H9 (cell line): ENCODE measurements at regions not wholly inside any gene's neighbourhood (a gene's known extent, or its start where the extent isn't known, plus 50 kb on each side); places are given as distances from the start of the nearest gene placed in this dataset.

ENCODE experiments used
- DNase-seq: peaks from one replicate; pipeline ENCODE4 v3.0.0-alpha.2; 2017
- H2AFZ ChIP-seq: one replicate; pipeline ENCODE4 v1.6.1; 2013; ENCODE audit warnings: mild to moderate bottlenecking, low read length, control low read depth, moderate library complexity
- H2AK5ac ChIP-seq: 2 replicates; pipeline ENCODE4 v1.6.1; 2013; ENCODE audit warnings: low read length, control low read depth, mixed read lengths; ENCODE audit not compliant: insufficient read length
- H2BK120ac ChIP-seq: one replicate; pipeline ENCODE4 v1.6.1; 2013; ENCODE audit warnings: low read depth, mild to moderate bottlenecking, low read length, control low read depth, inconsistent platforms; ENCODE audit not compliant: poor library complexity, severe bottlenecking
- H2BK12ac ChIP-seq: 2 replicates; pipeline ENCODE4 v1.6.1; 2013; ENCODE audit warnings: low read length, control low read depth, mixed read lengths, low read depth; ENCODE audit not compliant: insufficient read length
- H2BK15ac ChIP-seq: 2 replicates; pipeline ENCODE4 v1.6.1; 2013; ENCODE audit warnings: low read depth, low read length, control low read depth
- H2BK20ac ChIP-seq: one replicate; pipeline ENCODE4 v1.6.1; 2013; ENCODE audit warnings: low read depth, mild to moderate bottlenecking, low read length, control low read depth, inconsistent platforms; ENCODE audit not compliant: poor library complexity, severe bottlenecking
- H2BK5ac ChIP-seq: 2 replicates; pipeline ENCODE4 v1.6.1; 2013; ENCODE audit warnings: low read length, control low read depth, mixed read lengths; ENCODE audit not compliant: insufficient read length
- H3K14ac ChIP-seq: 2 replicates; pipeline ENCODE4 v1.6.1; 2013; ENCODE audit warnings: low read length, control low read depth; ENCODE audit not compliant: insufficient read depth
- H3K18ac ChIP-seq: 2 replicates; pipeline ENCODE4 v1.6.1; 2013; ENCODE audit warnings: low read depth, mild to moderate bottlenecking, mixed read lengths, low read length, control low read depth; ENCODE audit not compliant: insufficient read length
- H3K23ac ChIP-seq: 2 replicates; pipeline ENCODE4 v1.6.1; 2013; ENCODE audit warnings: low read length, control low read depth, mixed read lengths, low read depth; ENCODE audit not compliant: insufficient read length
- H3K23me2 ChIP-seq: 2 replicates; pipeline ENCODE4 v1.6.1; 2013; ENCODE audit warnings: low read depth, mild to moderate bottlenecking, mixed read lengths, low read length, control low read depth; ENCODE audit not compliant: insufficient read length, poor library complexity, severe bottlenecking
- H3K27ac ChIP-seq: 2 replicates; pipeline ENCODE4 v1.5.1; 2013; ENCODE audit warnings: low read length, control low read depth, mixed read lengths, low read depth; ENCODE audit not compliant: insufficient read length
- H3K27me3 ChIP-seq: 2 replicates; pipeline ENCODE4 v1.6.1; 2013; ENCODE audit warnings: low read length, control low read depth, inconsistent platforms; ENCODE audit not compliant: insufficient read depth
- H3K4ac ChIP-seq: 2 replicates; pipeline ENCODE4 v1.6.1; 2013; ENCODE audit warnings: low read depth, mild to moderate bottlenecking, control low read depth, inconsistent platforms, low read length, moderate library complexity
- H3K4me1 ChIP-seq: 2 replicates; pipeline ENCODE4 v1.6.1; 2013; ENCODE audit warnings: low read length, control low read depth, inconsistent platforms; ENCODE audit not compliant: insufficient read depth
- H3K4me2 ChIP-seq: 2 replicates; pipeline ENCODE4 v1.6.1; 2013; ENCODE audit warnings: low read length, control low read depth, mixed read lengths; ENCODE audit not compliant: insufficient read length, insufficient read depth
- H3K56ac ChIP-seq: 2 replicates; pipeline ENCODE4 v1.6.1; 2013; ENCODE audit warnings: low read depth, mild to moderate bottlenecking, mixed read lengths, low read length, control low read depth; ENCODE audit not compliant: insufficient read length
- H3K79me1 ChIP-seq: 2 replicates; pipeline ENCODE4 v1.6.1; 2013; ENCODE audit warnings: low read depth, mild to moderate bottlenecking, moderate library complexity, low read length, control low read depth, inconsistent platforms; ENCODE audit not compliant: insufficient read depth, poor library complexity, severe bottlenecking
- H3K79me2 ChIP-seq: 2 replicates; pipeline ENCODE4 v1.6.1; 2013; ENCODE audit warnings: low read length, control low read depth, inconsistent platforms; ENCODE audit not compliant: insufficient read depth
- H3K9ac ChIP-seq: 2 replicates; pipeline ENCODE4 v1.6.1; 2013; ENCODE audit warnings: low read length, control low read depth, mixed read lengths; ENCODE audit not compliant: insufficient read length; ENCODE audit errors: extremely low read depth
- H3K9me3 ChIP-seq: one replicate; pipeline ENCODE4 v1.6.1; 2013; ENCODE audit warnings: low read depth, low read length, inconsistent platforms; ENCODE audit not compliant: control insufficient read depth
- H3T11ph ChIP-seq: one replicate; pipeline ENCODE4 v1.6.1; 2013; ENCODE audit warnings: mild to moderate bottlenecking, low read length, control low read depth, inconsistent platforms
- H4K20me1 ChIP-seq: one replicate; pipeline ENCODE4 v1.6.1; 2013; ENCODE audit not compliant: control insufficient read depth, insufficient read length, insufficient read depth
- H4K5ac ChIP-seq: 2 replicates; pipeline ENCODE4 v1.6.1; 2013; ENCODE audit warnings: low read depth, mild to moderate bottlenecking, mixed read lengths, low read length, control low read depth; ENCODE audit not compliant: insufficient read length
- H4K8ac ChIP-seq: replicated peaks from 2 replicates; pipeline ENCODE4 v1.6.1; 2013; ENCODE audit warnings: low read length, control low read depth, mixed read lengths, low read depth; ENCODE audit not compliant: insufficient read length
- H4K91ac ChIP-seq: 2 replicates; pipeline ENCODE4 v1.6.1; 2013; ENCODE audit warnings: low read depth, mild to moderate bottlenecking, moderate library complexity, mixed read lengths, low read length, control low read depth; ENCODE audit not compliant: insufficient read length
- H3K27ac Mint-ChIP-seq, 3 experiments: 2 replicates in 2 of 3; 3 replicates in 1 of 3; pipeline ENCODE4 v1.8.0; 2020 to 2021; ENCODE audit warnings: mixed read lengths in 3 of 3, mild to moderate bottlenecking in 1 of 3, moderate library complexity in 1 of 3
- H3K27me3 Mint-ChIP-seq: 2 replicates; pipeline ENCODE4 v1.8.0; 2021; ENCODE audit warnings: low read depth, mild to moderate bottlenecking, moderate library complexity, mixed read lengths
- H3K36me3 Mint-ChIP-seq, 3 experiments: 2 replicates in 2 of 3; 3 replicates in 1 of 3; pipeline ENCODE4 v1.8.0; 2020 to 2021; ENCODE audit warnings: low read depth in 3 of 3, mixed read lengths in 3 of 3; ENCODE audit not compliant: insufficient read depth in 1 of 3
- H3K4me1 Mint-ChIP-seq, 2 experiments: 2 replicates each; pipeline ENCODE4 v1.8.0; 2020; ENCODE audit warnings: mixed read lengths in 2 of 2
- H3K4me3 Mint-ChIP-seq, 2 experiments: 2 replicates in 1 of 2; 3 replicates in 1 of 2; pipeline ENCODE4 v1.8.0; 2020 to 2021; ENCODE audit warnings: mild to moderate bottlenecking in 2 of 2, mixed read lengths in 2 of 2, moderate library complexity in 1 of 2
- H3K9me3 Mint-ChIP-seq, 2 experiments: 2 replicates in 1 of 2; 3 replicates in 1 of 2; pipeline ENCODE4 v1.8.0; 2020; ENCODE audit warnings: mild to moderate bottlenecking in 2 of 2, mixed read lengths in 2 of 2, moderate library complexity in 1 of 2
- WGBS: extraction: QIAGEN DNeasy Blood & Tissue Kit; methylation state at CpG from one replicate; pipeline ENCODE4 v1.1.7; 2013; ENCODE audit warnings: missing lambda C conversion rate, low lambda C conversion rate, mixed read lengths; ENCODE audit not compliant: insufficient read length; ENCODE audit errors: extremely low coverage; 5-methylcytosine and 5-hydroxymethylcytosine counted together
- TF ChIP-seq, protein P1 (sequence below): fragments of 200-600 bp; sonication (generic); conservative IDR thresholded peaks from 3 replicates; pipeline ENCODE4 v1.8.0; 2021; ENCODE audit warnings: antibody characterized with exemption, mild to moderate bottlenecking

DNA sequence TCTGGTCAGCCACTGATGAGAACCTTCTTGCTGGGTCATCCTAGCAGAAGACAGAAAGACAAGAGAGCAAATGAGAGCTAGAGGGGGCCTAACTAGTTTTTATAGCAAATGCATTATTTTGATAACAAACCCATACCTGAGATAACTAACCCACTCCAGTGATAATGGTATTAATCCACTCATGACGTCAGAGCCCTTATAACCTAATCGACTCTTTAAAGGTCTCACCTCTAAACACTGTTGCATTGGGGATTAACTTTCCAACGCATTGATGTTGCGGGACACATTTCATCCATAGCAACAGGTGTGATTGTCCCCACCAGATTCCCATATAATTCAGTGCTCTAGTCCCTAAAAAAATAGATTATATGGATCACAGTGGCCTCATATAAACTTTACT lies 312.1 kb downstream of the HTR1B start:
- H3K27me3 Mint-ChIP-seq = no peaks in the 10 kb centered on the region
- H3K9me3 ChIP-seq = no peaks in the 10 kb centered on the region
- no peak overlapping the region for H3K4me2 ChIP-seq
- no peak overlapping the region for H4K5ac ChIP-seq
- no peak overlapping the region for H2BK15ac ChIP-seq
- no peak overlapping the region for H3K56ac ChIP-seq
- no peak overlapping the region for H3K4me3 Mint-ChIP-seq
- no peaks in the 10 kb centered on the region for H3K4me1 ChIP-seq
- no peaks in the 10 kb centered on the region for H3K9me3 Mint-ChIP-seq
- H3K27ac Mint-ChIP-seq = no peak overlapping the region
- no peak for DNase-seq
- no peaks in the 10 kb centered on the region for H3K79me1 ChIP-seq
- H3T11ph ChIP-seq = no peak overlapping the region
- H2BK120ac ChIP-seq = no peak overlapping the region
- H3K9ac ChIP-seq = no peak overlapping the region
- H2BK5ac ChIP-seq = no peak overlapping the region
- no peaks in the 10 kb centered on the region for H3K79me2 ChIP-seq
- H2AFZ ChIP-seq = no peak overlapping the region
- H4K8ac ChIP-seq = no peak overlapping the region
- no peaks in the 10 kb centered on the region for H3K27me3 ChIP-seq
- no CpG with 5 or more reads among the region's 4 CpGs for WGBS
- no peak overlapping the region for H3K23ac ChIP-seq
- TF ChIP-seq, protein P1, sequence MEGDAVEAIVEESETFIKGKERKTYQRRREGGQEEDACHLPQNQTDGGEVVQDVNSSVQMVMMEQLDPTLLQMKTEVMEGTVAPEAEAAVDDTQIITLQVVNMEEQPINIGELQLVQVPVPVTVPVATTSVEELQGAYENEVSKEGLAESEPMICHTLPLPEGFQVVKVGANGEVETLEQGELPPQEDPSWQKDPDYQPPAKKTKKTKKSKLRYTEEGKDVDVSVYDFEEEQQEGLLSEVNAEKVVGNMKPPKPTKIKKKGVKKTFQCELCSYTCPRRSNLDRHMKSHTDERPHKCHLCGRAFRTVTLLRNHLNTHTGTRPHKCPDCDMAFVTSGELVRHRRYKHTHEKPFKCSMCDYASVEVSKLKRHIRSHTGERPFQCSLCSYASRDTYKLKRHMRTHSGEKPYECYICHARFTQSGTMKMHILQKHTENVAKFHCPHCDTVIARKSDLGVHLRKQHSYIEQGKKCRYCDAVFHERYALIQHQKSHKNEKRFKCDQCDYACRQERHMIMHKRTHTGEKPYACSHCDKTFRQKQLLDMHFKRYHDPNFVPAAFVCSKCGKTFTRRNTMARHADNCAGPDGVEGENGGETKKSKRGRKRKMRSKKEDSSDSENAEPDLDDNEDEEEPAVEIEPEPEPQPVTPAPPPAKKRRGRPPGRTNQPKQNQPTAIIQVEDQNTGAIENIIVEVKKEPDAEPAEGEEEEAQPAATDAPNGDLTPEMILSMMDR = no peak
- H3K23me2 ChIP-seq = no peaks in the 10 kb centered on the region
- H3K4ac ChIP-seq = no peak overlapping the region
- no peaks in the 10 kb centered on the region for H3K4me1 Mint-ChIP-seq
- no peak overlapping the region for H3K14ac ChIP-seq
- no peak overlapping the region for H2AK5ac ChIP-seq
- H2BK20ac ChIP-seq = no peak overlapping the region
- H3K36me3 Mint-ChIP-seq = no peaks in the 10 kb centered on the region
- H4K91ac ChIP-seq = no peak overlapping the region
- H4K20me1 ChIP-seq = no peaks in the 10 kb centered on the region
- H3K27ac ChIP-seq = no peak overlapping the region
- no peak overlapping the region for H3K18ac ChIP-seq
- H2BK12ac ChIP-seq = no peak overlapping the region
